Right cardiac atrium (tissue), 5 donors: ENCODE measurements at regions not wholly inside any gene's neighbourhood (a gene's known extent, or its start where the extent isn't known, plus 50 kb on each side); places are given as distances from the start of the nearest gene placed in this dataset.
"Not testable (repeated sequence)": the region's sequence is repeated elsewhere in the genome, so short reads cannot be mapped to it uniquely, and the experiment has no call there.

Experiments used
- ATAC-seq, 2 donors: fragments of 200-7000 bp; cut with Tn5 transposase; one replicate each; pipeline versions ENCODE4 v1.8.0 to v1.9.1; 2020; ENCODE audit warnings: moderate library complexity in 2 of 2, mild to moderate bottlenecking in 1 of 2
- DNase-seq, 3 donors: peaks; one replicate each; pipeline ENCODE4 v3.0.0-alpha.2; 2020
- H3K27ac ChIP-seq: one replicate; pipeline ENCODE4 v1.5.1; 2013; ENCODE audit warnings: mild to moderate bottlenecking, low read length, control low read depth, moderate library complexity
- H3K27me3 ChIP-seq: one replicate; pipeline ENCODE4 v1.6.1; 2013; ENCODE audit not compliant: control insufficient read depth, insufficient read depth
- H3K4me1 ChIP-seq: one replicate; pipeline ENCODE4 v1.6.1; 2013; ENCODE audit warnings: low read length; ENCODE audit not compliant: control insufficient read depth, insufficient read depth
- H3K4me3 ChIP-seq: one replicate; pipeline ENCODE4 v1.5.1; 2013; ENCODE audit warnings: low read length, control low read depth
- H3K9me3 ChIP-seq: one replicate; pipeline ENCODE4 v1.6.1; 2013; ENCODE audit warnings: low read length; ENCODE audit not compliant: control insufficient read depth
- WGBS: extraction: QIAGEN DNeasy Blood & Tissue Kit; methylation state at CpG from one replicate; pipeline ENCODE4 v1.1.7; 2013; 5-methylcytosine and 5-hydroxymethylcytosine counted together
- intact Hi-C, 4 donors: fragments of 100-400 bp; cut with DNase I; formaldehyde crosslinking; loops; one replicate each; pipeline versions ENCODE4 v1.11.0 to v1.14.0; 2022 to 2023
- donor health status: healthy with polysubstance abuse.
- donor health status: DM: no; HTN: yes; CAD: no.
- donor health status: DM: no; HTN: no; CAD: no.
- donor health status: DM: no; HTN: yes; CAD: no; lungs with severe emphysema.
- donor health status: DM: yes; HTN: yes; CAD: no.

- H3K27ac ChIP-seq: no peak overlapping the region
- ATAC-seq (no peak), DNase-seq (no peak)
- WGBS: 42% methylated on average over 4 of the region's 4 CpGs
- H3K27me3 ChIP-seq: no peaks in the 10 kb centered on the region
- no peaks in the 10 kb centered on the region for H3K4me1 ChIP-seq
- no peaks in the 10 kb centered on the region for H3K9me3 ChIP-seq
- H3K4me3 ChIP-seq: no peak overlapping the region
- intact Hi-C loops: no loop called here
Observed at GRCh38 chr12:112676507-112676906, 115.0 kb upstream of the RPH3A start.

- ATAC-seq (no peak), DNase-seq (no peak)
- H3K4me1 ChIP-seq: no peaks in the 10 kb centered on the region
- H3K27ac ChIP-seq: no peak overlapping the region
- H3K9me3 ChIP-seq: no peaks in the 10 kb centered on the region
- no peaks in the 10 kb centered on the region for H3K27me3 ChIP-seq
- 65% methylated on average over 6 of the region's 6 CpGs for WGBS
- H3K4me3 ChIP-seq: no peak overlapping the region
- intact Hi-C loops: no loop called here
Observed at GRCh38 chr12:112677050-112677765, 114.3 kb upstream of the RPH3A start.

GRCh38 chr12:112680993-112681392 lies 110.6 kb upstream of the RPH3A start:
- no peaks in the 10 kb centered on the region for H3K9me3 ChIP-seq
- H3K4me1 ChIP-seq: no peaks in the 10 kb centered on the region
- no peak overlapping the region for H3K4me3 ChIP-seq
- no peak for ATAC-seq
- DNase-seq: no peak
- no peak overlapping the region for H3K27ac ChIP-seq
- WGBS: 74% methylated on average over 4 of the region's 4 CpGs
- no peaks in the 10 kb centered on the region for H3K27me3 ChIP-seq
- intact Hi-C loops: no loop called here

- Histone ChIP-seq H3K4me3 (no peak overlapping the region), H3K27ac (no peak overlapping the region), H3K4me1 (no peaks in the 10 kb centered on the region), H3K27me3 (no peaks in the 10 kb centered on the region), H3K9me3 (no peaks in the 10 kb centered on the region)
- DNase-seq (no peak), ATAC-seq (no peak)
- WGBS: 52% methylated on average over 2 of the region's 2 CpGs
- intact Hi-C loops: no loop called here
Observed at GRCh38 chr12:112682586-112682985, 109.0 kb upstream of the RPH3A start.

- ATAC-seq (no peak), DNase-seq (no peak)
- WGBS: 61% methylated on average over 2 of the region's 2 CpGs
- intact Hi-C loops: no loop called here
- no peaks in the 10 kb centered on the region for H3K4me1 ChIP-seq
- H3K27me3 ChIP-seq: no peaks in the 10 kb centered on the region
- no peak overlapping the region for H3K4me3 ChIP-seq
- H3K27ac ChIP-seq: no peak overlapping the region
- H3K9me3 ChIP-seq: no peaks in the 10 kb centered on the region
Observed at GRCh38 chr12:112684742-112685141, 106.8 kb upstream of the RPH3A start.

- no peak for ATAC-seq
Observed at GRCh38 chr12:112685321-112685720, 106.2 kb upstream of the RPH3A start.

GRCh38 chr12:112686373-112686772 lies 105.2 kb upstream of the RPH3A start:
- intact Hi-C loops: no loop called here
- no peaks in the 10 kb centered on the region for H3K27me3 ChIP-seq
- no peaks in the 10 kb centered on the region for H3K4me1 ChIP-seq
- H3K9me3 ChIP-seq: no peaks in the 10 kb centered on the region
- no peak overlapping the region for H3K4me3 ChIP-seq
- 56% methylated on average over 2 of the region's 2 CpGs for WGBS
- DNase-seq (no peak), ATAC-seq (no peak)
- no peak overlapping the region for H3K27ac ChIP-seq

More at GRCh38 chr12:112685321-112685720, 106.2 kb upstream of the RPH3A start:
- H3K27ac ChIP-seq: no peak overlapping the region
- 59% methylated on average over 2 of the region's 2 CpGs for WGBS
- H3K27me3 ChIP-seq: no peaks in the 10 kb centered on the region
- H3K4me3 ChIP-seq: no peak overlapping the region
- no peak for DNase-seq
- H3K9me3 ChIP-seq: no peaks in the 10 kb centered on the region
- H3K4me1 ChIP-seq: no peaks in the 10 kb centered on the region
- intact Hi-C loops: no loop called here

- Histone ChIP-seq H3K27me3 (no peaks in the 10 kb centered on the region), H3K9me3 (no peaks in the 10 kb centered on the region), H3K27ac (no peak overlapping the region), H3K4me1 (no peaks in the 10 kb centered on the region), H3K4me3 (no peak overlapping the region)
- DNase-seq (no peak), ATAC-seq (no peak)
- intact Hi-C loops: no loop called here
- WGBS: 59% methylated on average over 9 of the region's 9 CpGs
Observed at GRCh38 chr12:112694065-112694464, 97.5 kb upstream of the RPH3A start.

- ATAC-seq, H3K4me3 ChIP-seq, H3K4me1 ChIP-seq, H3K9me3 ChIP-seq, H3K27me3 ChIP-seq, H3K27ac ChIP-seq, intact Hi-C loops, DNase-seq: not testable (repeated sequence)
- 78% methylated on average over 7 of the region's 7 CpGs for WGBS
Observed at GRCh38 chr12:112697441-112697840, 94.1 kb upstream of the RPH3A start.

- no peaks in the 10 kb centered on the region for H3K4me1 ChIP-seq
- no peak overlapping the region for H3K27ac ChIP-seq
- no peak for ATAC-seq
- H3K9me3 ChIP-seq: no peaks in the 10 kb centered on the region
- no peak overlapping the region for H3K4me3 ChIP-seq
- intact Hi-C loops: no loop called here
- peaks cover 2% of the 10 kb centered on the region for H3K27me3 ChIP-seq
- DNase-seq: no peak
Observed at GRCh38 chr12:112705037-112705632, 86.4 kb upstream of the RPH3A start.

GRCh38 chr12:112710414-112710813 lies 81.1 kb upstream of the RPH3A start:
- no peak overlapping the region for H3K27ac ChIP-seq
- WGBS: 65% methylated on average over 4 of the region's 4 CpGs
- no peaks in the 10 kb centered on the region for H3K4me1 ChIP-seq
- no peak overlapping the region for H3K4me3 ChIP-seq
- intact Hi-C loops: no loop called here
- no peaks in the 10 kb centered on the region for H3K9me3 ChIP-seq
- peaks cover 2% of the 10 kb centered on the region for H3K27me3 ChIP-seq
- DNase-seq (no peak), ATAC-seq (no peak)

GRCh38 chr12:112711026-112711425 lies 80.5 kb upstream of the RPH3A start:
- Histone ChIP-seq H3K27me3 (peaks cover 2% of the 10 kb centered on the region), H3K27ac (no peak overlapping the region), H3K4me3 (no peak overlapping the region), H3K9me3 (no peaks in the 10 kb centered on the region), H3K4me1 (no peaks in the 10 kb centered on the region)
- 83% methylated on average over 3 of the region's 3 CpGs for WGBS
- no peak for ATAC-seq
- intact Hi-C loops: no loop called here
- no peak for DNase-seq
